Loucy (cell line): ENCODE measurements at regions not wholly inside any gene's neighbourhood (a gene's known extent, or its start where the extent isn't known, plus 50 kb on each side); places are given as distances from the start of the nearest gene placed in this dataset.

Experiments used
- H2AFZ ChIP-seq: fragments of 200-600 bp; sonication (generic); 2 replicates; pipeline ENCODE4 v1.6.0; 2016; ENCODE audit warnings: antibody characterized with exemption, mild to moderate bottlenecking, low read length, moderate library complexity
- H3F3A ChIP-seq: fragments of 200-600 bp; 2 replicates; pipeline ENCODE4 v1.6.0; 2016; ENCODE audit warnings: antibody characterized with exemption, low read depth, mild to moderate bottlenecking
- H3K27me3 ChIP-seq: fragments of 200-600 bp; sonication (generic); 2 replicates; pipeline ENCODE4 v1.6.1; 2014; ENCODE audit warnings: low read length, mild to moderate bottlenecking; ENCODE audit not compliant: insufficient read depth, poor library complexity, severe bottlenecking
- H3K36me3 ChIP-seq: fragments of 200-600 bp; sonication (generic); 2 replicates; pipeline ENCODE4 v1.6.1; 2016; ENCODE audit warnings: low read length; ENCODE audit not compliant: insufficient read depth
- H3K4me1 ChIP-seq: fragments of 200-600 bp; sonication (generic); 2 replicates; pipeline ENCODE4 v1.5.1; 2014; ENCODE audit warnings: low read length, mild to moderate bottlenecking; ENCODE audit not compliant: insufficient read depth, poor library complexity, severe bottlenecking
- H3K4me2 ChIP-seq: fragments of 200-600 bp; sonication (generic); 2 replicates; pipeline ENCODE4 v1.6.0; 2014; ENCODE audit warnings: antibody characterized with exemption, low read length, low read depth, mild to moderate bottlenecking; ENCODE audit not compliant: poor library complexity, severe bottlenecking
- H3K4me3 ChIP-seq: fragments of 200-600 bp; sonication (generic); 2 replicates; pipeline ENCODE4 v1.5.1; 2014; ENCODE audit warnings: low read length, mild to moderate bottlenecking, mixed read lengths; ENCODE audit not compliant: poor library complexity, severe bottlenecking
- H3K79me2 ChIP-seq: fragments of 200-600 bp; sonication (generic); 2 replicates; pipeline ENCODE4 v1.6.1; 2014; ENCODE audit warnings: low read length; ENCODE audit not compliant: insufficient read depth
- H3K9ac ChIP-seq: fragments of 200-600 bp; sonication (generic); 2 replicates; pipeline ENCODE4 v1.6.0; 2014; ENCODE audit warnings: mild to moderate bottlenecking, low read depth, low read length, moderate library complexity; ENCODE audit not compliant: poor library complexity, severe bottlenecking
- H3K9me2 ChIP-seq: fragments of 200-600 bp; sonication (generic); replicated peaks from 2 replicates; pipeline ENCODE4 v1.6.1; 2016; ENCODE audit warnings: low read depth, low read length, mixed read lengths
- H3K9me3 ChIP-seq: fragments of 200-600 bp; sonication (generic); 2 replicates; pipeline ENCODE4 v1.6.1; 2014; ENCODE audit warnings: mild to moderate bottlenecking, antibody characterized with exemption, low read length, low read depth; ENCODE audit not compliant: insufficient read depth
- H4K20me1 ChIP-seq: fragments of 200-600 bp; sonication (generic); 2 replicates; pipeline ENCODE4 v1.6.0; 2014; ENCODE audit warnings: antibody characterized with exemption, low read length, mild to moderate bottlenecking; ENCODE audit not compliant: insufficient read depth, poor library complexity, severe bottlenecking
- CTCF ChIP-seq: fragments of 200-600 bp; sonication (generic); conservative IDR thresholded peaks from 2 replicates; pipeline ENCODE4 v1.5.1; 2014; ENCODE audit warnings: mild to moderate bottlenecking, antibody characterized with exemption, low read length
- EZH2phosphoT487 ChIP-seq: fragments of 200-600 bp; IDR thresholded peaks from 2 replicates; pipeline ENCODE4 v1.6.1; 2018; ENCODE audit warnings: antibody characterized with exemption, mild to moderate bottlenecking, moderate library complexity, borderline replicate concordance

- no peaks in the 10 kb centered on the region for H4K20me1 ChIP-seq
- H3K4me2 ChIP-seq = no peak overlapping the region
- TF ChIP-seq EZH2phosphoT487 = no peak
- TF ChIP-seq CTCF = no peak
- H3K4me1 ChIP-seq = no peaks in the 10 kb centered on the region
- no peaks in the 10 kb centered on the region for H3K27me3 ChIP-seq
- H3F3A ChIP-seq = no peaks in the 10 kb centered on the region
- H3K36me3 ChIP-seq = no peaks in the 10 kb centered on the region
- no peaks in the 10 kb centered on the region for H3K9me3 ChIP-seq
- no peak overlapping the region for H2AFZ ChIP-seq
- H3K9me2 ChIP-seq = no peaks in the 10 kb centered on the region
- H3K9ac ChIP-seq = no peak overlapping the region
- H3K79me2 ChIP-seq = no peaks in the 10 kb centered on the region
- no peak overlapping the region for H3K4me3 ChIP-seq
These were observed 1523.1 kb upstream of the CDH9 start for GRCh38 chr5:28561522-28561921.

GRCh38 chr5:28558196-28558595 is 1519.8 kb upstream of the CDH9 start:
- Histone ChIP-seq H3K36me3 (no peaks in the 10 kb centered on the region), H3K9me2 (no peaks in the 10 kb centered on the region), H3K27me3 (no peaks in the 10 kb centered on the region), H4K20me1 (no peaks in the 10 kb centered on the region), H3K4me1 (no peaks in the 10 kb centered on the region), H3F3A (no peaks in the 10 kb centered on the region), H3K4me3 (no peak overlapping the region), H3K4me2 (no peak overlapping the region), H3K9me3 (no peaks in the 10 kb centered on the region), H3K9ac (no peak overlapping the region), H3K79me2 (no peaks in the 10 kb centered on the region), H2AFZ (no peak overlapping the region)
- TF ChIP-seq CTCF = no peak
- TF ChIP-seq EZH2phosphoT487 = no peak

- H2AFZ ChIP-seq = no peak overlapping the region
- TF ChIP-seq CTCF (no peak), EZH2phosphoT487 (no peak)
- no peak overlapping the region for H3K9ac ChIP-seq
- H3K4me3 ChIP-seq = no peak overlapping the region
- H3K36me3 ChIP-seq = no peaks in the 10 kb centered on the region
- no peaks in the 10 kb centered on the region for H3K4me1 ChIP-seq
- H3K79me2 ChIP-seq = no peaks in the 10 kb centered on the region
- H3F3A ChIP-seq = no peaks in the 10 kb centered on the region
- H3K4me2 ChIP-seq = no peak overlapping the region
- H3K9me2 ChIP-seq = no peaks in the 10 kb centered on the region
- H3K27me3 ChIP-seq = no peaks in the 10 kb centered on the region
- H3K9me3 ChIP-seq = no peaks in the 10 kb centered on the region
- H4K20me1 ChIP-seq = no peaks in the 10 kb centered on the region
These were observed 1518.7 kb upstream of the CDH9 start for GRCh38 chr5:28557114-28557513.
